Globus pallidus (tissue), 1 donor: ENCODE measurements at regions not wholly inside any gene's neighbourhood (a gene's known extent, or its start where the extent isn't known, plus 50 kb on each side); places are given as distances from the start of the nearest gene placed in this dataset.
"Not testable (repeated sequence)": the region's sequence is repeated elsewhere in the genome, so short reads cannot be mapped to it uniquely, and the experiment has no call there.

Experiments
- DNase-seq: peaks from one replicate; pipeline ENCODE4 v3.0.0-alpha.2; 2015; ENCODE audit warnings: low spot score

DNA sequence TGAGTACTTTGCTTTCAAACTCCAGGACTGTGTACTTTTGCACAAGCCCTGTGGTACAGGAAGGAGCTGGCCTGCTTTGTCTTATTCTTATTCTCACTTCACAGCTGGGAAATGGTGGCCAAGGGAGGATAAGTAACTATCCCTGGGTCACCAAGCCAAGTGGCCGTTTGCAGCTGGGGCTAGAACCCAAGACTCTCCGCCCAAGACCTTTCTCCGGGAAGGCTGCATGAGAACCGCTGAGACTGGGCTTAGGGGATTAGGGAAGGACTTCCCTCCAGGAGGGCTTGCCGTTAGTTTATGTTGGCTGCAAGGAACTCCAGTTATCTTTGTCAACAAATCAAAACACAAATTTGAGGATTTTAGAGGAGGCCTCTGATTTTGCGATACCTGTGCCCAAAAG, 109.5 kb upstream of the ADRA1D start:
- DNase-seq = no peak

DNA sequence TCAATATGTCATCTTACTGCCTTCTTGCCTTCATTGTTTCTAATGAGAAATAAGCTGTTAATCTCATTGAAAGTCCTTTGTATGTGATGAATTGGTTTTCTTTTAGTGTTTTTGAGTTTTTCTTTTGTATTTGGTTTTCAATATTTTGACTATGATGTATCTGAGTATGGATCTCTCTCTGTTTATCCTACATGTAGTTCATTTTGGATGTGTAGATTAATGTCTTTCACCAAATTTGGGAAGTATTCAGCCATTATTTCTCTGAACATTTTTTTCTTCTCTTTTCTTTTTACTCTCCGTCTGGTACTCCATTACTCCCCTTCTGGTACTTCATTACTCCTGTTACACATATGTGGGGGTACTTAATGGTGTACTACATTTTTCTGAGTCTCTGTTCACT, 103.3 kb upstream of the ADRA1D start:
- DNase-seq = no peak

DNA sequence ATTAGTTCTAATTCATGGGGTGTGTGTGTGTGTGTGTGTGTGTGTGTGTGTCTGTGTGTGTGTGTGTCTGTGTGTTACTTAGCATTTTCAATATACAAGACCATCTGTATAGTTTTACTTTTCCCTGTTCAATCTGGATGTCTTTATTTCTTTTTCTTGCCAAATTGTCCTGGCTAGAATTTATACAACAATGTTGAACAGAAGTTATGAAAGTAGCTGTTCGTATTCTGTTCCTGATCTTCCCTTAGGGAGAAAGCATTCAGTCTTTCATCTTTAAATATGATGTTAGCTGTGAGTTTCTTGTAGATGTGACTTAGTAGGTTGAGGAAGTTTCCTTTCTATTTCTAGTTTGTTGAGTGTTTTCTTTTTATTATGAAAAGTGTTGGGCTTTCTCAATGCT, 101.0 kb upstream of the ADRA1D start:
- DNase-seq = no peak

DNA sequence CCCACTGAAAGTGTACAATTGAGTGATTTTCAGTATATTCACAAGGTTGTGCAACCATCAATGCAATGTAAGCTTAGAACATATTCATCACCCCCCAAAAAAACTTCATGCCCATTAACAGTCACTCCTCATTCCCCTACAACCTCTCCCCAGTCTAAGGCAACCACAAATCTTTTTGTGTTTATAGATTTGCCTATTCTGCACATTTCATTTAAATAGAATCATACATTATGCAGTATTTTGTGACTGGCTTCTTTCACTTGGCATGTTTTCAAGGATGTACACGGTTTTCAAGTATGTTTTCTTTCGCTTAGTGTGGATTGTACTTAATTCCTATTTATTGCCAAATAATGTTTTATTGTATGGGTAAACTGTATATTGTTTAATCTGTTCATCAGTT, 95.6 kb upstream of the ADRA1D start:
- no peak for DNase-seq

DNA sequence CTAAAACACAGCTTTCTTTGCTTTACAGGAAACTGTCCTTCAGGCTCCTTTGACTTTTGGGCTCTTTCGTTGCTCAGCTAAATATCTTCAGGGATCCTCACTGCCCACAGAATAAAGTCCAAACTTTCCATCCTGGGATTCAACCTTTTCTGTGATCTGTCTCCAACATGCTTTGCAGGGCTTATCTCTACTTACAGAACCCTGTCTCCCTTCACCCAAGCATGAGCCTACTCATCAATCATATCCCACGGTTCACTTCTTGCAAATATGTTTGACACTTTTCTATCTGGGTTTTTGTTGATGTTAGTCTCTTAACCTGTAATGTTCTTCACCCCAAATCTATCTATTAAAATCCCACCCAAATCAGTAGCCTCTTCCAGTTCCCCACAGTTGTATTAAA, 93.5 kb upstream of the ADRA1D start:
- DNase-seq = no peak

DNA sequence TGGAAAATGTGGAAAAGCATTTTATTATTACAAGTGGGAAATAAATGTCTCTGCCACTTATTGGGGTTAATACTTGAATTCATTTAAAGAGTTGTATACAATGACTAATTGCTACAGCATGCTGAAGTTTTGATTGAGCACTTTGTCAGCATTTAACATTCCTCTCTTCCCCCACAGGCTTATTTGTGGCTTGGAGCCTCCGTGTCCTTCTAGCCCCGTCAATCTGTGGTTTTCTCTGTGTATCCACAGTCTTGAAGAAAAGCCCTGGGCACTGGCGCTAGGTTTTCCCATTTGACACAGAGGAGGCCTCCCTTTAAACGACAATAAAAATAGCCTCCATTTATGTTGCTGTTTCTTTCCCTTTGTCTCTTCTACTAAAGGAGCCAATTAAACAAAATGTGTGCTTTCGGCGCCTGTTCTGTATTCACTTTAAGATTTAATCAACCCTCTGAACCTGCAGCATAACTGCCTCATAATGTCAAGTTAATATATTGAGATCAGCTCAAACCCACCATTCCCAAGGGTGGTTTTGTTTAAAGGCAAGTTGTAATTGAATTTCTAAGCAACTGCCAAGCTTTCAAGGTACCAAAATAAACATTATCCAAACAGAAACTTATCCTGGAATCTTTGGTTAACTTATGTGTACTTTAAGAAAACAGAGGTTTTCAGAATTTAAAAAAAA, 92.9 kb upstream of the ADRA1D start:
- DNase-seq = no peak

DNA sequence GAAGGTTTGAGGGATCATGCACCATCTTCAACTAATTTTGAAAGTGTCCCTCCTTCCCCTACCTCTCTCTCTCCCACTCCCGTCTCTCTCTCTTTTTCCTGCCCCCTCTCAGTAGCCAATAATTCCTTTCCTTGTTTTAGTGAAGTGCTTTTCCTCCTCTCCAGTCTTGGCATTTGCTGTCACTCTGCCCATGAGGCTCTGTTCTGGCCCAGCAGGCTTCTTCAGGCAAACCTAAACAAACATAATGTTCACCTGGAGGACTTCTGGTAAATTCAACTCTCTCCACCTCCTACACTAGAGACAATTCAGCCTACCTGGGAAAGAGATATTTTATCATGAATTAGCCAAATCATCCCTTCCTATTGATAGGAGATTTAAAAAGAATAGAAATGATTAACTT, 86.6 kb upstream of the ADRA1D start:
- no peak for DNase-seq

DNA sequence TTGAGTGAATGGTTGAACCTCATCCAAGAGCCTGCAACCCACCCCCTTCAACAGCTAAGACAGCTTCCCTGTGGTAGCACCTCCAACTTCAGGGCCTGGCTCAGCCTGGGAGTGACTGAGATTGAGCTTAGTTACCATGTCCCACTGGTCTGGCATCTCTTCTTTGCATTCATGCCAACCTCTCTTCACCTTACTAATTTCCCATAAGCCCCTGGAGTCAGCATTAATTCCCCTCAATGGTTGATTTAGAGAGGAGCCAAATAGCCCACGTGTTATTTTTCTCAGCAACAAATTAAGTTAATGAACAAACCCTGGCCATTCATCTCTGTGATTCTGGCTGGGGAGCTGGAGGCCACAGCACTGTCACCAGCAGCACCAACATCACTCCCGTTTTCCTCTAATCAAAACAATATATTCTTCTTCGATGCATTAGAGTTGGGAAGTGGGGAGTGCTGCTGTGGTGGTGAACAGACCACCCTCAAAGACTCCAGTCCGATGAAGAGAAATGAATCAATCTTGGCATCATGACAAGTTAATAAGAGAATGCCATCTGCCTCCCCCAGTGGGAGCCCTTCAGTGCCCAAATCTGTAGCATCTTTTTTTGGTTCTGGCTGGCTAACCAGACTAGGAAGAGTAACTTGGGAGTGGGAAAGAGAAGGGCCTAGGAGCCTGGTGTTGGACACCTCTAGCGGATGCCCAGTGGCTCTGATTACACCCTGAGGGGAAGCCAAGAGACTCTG, 83.2 kb upstream of the ADRA1D start:
- DNase-seq = no peak

DNA sequence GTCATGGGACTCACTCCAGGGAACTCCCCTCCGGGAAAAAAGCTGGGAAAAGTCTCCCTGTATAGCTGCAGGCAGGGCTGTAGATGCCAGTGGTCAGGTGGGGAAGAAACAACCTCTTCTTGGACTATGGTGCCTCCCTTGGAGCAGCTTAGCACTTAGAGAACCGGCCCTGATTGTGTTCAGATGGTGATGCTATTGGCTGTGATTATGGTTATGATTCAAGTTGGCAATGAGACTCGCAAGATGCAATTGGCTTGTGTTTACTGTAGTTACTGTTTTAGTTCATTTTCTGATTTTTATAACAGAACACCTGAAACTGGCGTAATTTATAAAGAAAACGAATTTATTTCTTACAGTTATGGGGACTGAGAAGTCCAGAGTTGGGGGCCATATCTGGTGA, 80.9 kb upstream of the ADRA1D start:
- no peak for DNase-seq

DNA sequence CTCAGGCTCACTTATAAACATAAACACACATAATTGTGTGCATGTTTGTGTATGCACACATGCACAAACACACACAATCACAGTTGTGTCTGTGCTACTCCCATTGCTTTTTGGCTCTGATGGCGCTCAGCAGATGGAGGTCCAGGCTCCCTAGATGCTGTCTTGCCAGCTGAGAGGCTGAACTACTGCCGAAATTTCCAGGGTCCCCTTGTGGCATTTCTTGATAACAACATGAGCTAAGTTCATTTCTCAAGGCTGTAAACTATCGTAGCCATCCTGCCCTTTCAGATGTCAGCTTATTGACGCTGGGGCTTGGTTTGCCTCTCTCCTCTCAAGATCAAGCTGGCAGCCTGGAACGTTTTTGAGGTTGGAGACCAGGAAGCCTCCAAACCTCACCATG, 80.1 kb upstream of the ADRA1D start:
- DNase-seq = no peak

DNA sequence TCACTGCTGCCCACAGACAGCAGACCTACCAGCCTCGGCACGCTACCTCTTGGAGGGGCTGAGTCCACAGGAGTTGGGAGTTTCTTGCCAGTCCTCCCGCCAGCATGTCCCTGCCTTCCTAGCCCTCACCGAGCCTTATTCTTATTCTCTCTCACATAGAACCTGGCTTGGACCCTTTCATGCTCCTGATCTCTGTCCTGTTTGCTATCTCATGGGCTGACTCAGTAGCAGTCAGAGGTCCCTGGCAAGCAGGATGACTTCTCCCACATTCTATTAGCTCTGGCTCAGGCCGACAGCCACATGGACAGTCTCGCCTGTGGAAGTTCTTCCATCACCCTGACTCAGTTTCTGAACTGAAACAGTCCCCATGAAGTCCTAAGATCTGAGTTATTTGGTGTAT, 79.5 kb upstream of the ADRA1D start:
- no peak for DNase-seq

DNA sequence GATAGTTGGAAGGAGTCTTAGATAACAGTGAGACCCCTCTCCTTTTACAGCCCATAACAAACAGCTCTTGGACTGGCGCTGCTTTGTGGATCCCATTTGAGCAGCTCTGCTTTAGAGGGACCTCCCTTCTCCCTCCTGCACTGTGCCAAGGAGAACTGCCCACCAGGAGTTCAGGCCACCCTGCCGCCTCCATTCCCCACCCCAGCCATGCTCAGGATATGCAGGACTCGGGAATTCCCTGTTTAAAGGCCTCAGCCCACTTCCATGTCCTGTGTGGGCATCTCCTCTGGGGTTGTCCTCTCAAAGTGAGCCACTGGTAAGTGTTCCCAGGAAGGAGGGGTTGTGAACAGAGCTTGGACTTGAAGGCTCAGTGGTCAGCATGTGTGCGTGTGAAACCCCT, 78.9 kb upstream of the ADRA1D start:
- DNase-seq = no peak

DNA sequence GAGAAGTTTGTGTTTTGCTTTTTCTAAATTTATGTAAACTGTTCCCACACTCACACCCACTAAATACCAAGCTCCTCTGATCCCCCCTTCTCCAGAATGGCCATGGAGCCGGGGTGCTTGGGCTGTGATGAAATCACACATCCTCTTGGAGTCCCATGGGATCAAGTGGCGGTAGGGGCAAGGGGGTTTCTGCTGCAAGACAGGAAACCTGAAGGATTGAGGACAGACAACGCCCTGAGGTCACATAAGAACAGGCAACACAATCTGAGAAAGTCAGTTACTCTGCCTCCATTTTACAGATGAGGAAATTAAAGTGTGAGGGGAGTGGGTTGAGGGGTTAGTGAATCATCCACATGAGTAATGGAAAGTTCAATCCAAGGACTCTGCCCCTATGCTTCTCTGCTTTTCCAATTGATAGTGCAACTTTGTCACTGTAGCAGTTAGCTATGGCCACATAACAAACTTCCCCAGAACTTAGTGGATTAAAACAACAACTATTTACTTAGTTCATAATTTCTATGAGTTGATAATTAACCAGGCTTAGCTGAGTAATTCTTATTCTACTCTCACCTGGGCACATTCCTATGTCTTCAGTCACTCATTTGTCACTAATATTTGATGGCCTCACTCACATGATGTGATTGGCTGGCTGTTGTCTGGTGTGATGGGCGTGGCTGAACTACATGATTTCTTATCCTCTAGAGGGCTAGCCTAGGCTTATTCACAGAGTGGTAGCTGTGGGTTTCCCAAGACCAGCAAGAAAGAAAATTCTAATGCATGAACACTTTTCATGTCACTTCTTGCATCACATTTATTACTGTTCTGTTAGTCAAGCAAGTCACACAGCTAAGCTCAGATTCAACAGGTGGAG, 77.3 kb upstream of the ADRA1D start:
- no peak for DNase-seq

DNA sequence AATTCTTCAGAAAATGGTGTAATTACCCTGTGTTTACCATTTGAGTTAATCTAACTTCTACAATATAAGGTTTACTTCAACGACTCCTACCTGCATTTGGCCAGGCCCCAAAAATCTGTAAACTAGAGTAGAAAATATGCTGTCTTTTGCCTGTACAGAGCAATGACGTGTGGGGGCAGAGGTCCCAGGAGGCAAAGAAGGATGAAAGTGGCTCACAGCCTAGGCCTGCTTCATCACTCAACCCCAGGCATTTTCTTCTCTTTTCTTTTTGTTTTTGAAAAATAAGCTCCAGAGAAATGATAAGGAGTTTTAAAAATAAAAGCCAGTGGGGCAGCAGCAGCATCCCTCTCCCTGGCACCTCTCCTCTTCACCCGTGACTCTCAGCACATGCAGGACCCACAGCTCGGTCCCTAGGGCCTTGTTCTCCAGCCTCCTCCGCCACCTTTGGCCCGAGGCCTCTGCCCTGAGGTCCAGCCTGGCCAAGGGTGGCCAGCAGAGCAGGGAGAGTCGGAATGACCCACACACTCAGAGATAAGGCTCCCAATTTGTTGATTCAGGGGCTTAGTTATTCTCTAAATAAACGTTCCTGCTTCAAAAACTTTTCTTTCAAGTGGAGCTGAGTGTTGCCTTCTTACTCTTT, 76.6 kb upstream of the ADRA1D start:
- no peak for DNase-seq

DNA sequence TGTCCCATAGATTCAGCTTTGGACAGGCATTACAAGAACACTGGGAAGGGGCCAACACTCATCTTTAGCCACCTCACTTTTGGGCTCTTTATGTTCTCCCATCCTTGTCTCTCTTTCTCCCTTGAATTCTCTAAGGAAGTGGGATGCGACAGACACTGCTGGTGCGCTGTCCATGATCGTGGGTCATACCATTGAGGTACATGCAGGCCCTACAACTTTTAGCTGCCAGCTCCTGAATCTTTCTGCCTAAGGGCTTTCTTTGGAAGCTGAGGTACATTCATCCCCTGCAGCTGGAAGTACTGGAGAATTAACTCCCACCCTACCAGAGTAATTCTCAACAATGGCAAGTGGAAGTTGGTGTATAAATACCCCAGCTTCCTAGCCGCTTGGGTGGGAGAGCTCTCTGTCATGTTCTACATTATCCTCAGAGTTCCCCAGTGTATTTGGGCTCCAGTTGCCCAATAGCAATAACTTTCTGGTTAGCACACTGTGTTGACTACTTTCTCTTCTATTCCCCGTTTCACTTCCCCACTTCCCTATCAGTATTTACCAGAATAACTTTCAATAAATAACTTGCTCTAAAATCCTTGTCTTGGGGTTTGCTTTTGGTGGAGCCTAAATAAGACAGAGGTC, 75.6 kb upstream of the ADRA1D start:
- no peak for DNase-seq

DNA sequence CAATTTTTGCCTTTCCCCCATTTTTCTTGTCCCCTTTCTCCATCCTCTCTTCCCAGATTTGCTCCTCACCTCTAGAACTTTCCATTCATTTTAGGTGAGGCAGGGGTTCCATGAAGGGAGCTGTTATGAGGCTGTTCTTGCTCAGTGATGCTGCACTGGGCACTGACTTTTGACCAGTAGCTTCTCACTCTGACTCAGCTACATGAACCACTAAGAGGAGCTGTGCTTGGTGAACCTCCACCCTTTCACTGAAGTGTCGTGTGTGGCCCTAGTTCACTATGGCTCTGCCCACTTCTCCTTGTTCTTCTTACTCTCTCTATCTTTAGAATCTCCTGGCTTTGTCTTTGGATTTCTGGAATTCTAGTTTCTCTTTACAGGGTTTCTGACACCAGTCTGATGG, 73.4 kb upstream of the ADRA1D start:
- no peak for DNase-seq

DNA sequence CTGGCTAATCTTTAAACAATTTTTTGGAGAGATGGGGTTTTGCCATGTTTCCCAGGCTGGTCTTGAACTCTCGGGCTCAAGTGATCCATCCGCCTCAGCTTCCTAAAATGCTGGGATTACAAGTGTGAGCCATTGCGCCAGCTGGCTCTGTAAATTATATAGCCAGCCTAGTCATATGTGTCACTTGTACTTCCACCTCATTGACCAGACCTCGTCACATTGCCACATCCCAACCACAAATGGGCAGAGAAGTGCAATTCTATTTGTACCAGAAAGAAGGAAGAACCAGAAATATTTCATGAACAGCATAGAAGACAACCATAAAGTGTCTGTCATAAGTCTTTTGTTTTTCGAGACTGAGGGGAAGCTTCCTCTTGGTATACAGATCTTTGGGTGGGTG, 71.2 kb upstream of the ADRA1D start:
- DNase-seq = no peak

DNA sequence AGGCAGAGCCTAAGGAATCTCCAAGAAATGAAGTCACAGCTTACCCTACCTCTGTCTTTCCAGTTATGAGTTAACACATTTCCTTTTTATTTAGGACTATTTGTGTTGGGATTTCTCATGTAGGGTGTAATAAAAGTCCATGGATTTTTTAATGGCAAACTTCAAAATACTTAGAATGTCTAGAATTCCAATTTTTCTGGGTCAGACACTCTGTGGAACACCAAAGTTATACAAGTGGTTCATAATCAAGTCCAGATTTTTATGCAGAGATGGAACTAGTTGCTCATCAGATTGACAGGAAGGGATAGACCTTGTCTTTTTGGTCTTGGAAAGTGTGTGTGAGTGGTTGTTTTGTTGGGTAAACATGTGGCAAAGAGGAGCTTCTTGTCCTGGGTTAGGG, 69.8 kb upstream of the ADRA1D start:
- DNase-seq = no peak

DNA sequence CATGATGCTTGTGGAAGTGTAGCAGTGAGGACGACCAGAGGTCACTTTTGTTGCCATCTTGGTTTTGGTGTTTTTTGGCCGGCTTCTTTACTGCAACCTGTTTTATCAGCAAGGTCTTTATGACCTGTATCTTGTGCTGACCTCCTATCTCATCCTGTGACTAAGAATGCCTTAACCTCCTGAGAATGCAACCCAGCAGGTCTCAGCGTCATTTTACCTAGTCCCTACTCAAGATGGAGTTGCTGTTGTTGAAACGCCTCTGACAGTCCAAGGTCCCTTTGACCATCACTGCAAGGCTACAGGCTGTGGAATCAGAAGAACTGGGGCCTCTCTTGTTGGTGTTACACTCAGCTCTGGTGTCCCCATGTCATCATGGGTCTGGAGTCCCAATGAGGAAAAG, 61.5 kb upstream of the ADRA1D start:
- DNase-seq = not testable (repeated sequence)

DNA sequence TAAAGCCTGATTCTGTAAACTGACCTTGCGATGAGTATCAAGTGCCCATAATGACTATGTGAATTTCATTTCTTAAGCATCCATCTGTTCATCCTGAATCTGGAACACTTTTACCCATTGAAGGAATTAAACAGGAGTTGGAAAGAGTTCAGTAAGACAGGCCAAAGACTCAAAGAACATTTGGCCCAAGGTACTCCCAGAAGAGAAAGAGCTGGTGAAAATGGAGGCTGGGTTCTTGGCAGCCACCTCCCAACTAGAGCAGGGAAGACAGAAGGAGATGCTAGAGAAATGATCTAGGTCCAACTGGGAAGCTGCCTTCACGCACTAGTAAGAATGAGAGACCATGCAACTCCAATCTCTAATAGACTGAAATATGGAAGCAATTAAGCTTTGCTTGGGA, 57.1 kb upstream of the ADRA1D start:
- DNase-seq = no peak

DNA sequence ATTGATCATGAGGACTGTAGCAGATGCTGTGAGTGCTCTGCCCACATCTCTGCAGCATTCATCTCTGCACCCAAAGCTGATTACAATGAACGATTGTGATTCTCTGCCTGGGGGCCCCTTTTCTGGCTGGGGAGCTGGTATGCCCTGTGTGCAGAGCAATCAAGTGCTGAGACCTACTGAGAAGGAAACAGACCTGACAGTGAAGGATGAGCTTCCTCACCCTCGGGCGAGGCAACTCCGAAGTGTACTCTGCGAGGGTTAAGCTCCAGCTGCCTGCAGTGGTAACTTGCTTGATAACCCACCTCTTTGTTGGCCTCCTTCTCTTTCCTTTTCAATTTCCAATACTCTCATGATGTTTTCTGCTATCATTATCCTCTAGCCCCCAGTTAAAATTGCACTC, 56.0 kb upstream of the ADRA1D start:
- DNase-seq = no peak

DNA sequence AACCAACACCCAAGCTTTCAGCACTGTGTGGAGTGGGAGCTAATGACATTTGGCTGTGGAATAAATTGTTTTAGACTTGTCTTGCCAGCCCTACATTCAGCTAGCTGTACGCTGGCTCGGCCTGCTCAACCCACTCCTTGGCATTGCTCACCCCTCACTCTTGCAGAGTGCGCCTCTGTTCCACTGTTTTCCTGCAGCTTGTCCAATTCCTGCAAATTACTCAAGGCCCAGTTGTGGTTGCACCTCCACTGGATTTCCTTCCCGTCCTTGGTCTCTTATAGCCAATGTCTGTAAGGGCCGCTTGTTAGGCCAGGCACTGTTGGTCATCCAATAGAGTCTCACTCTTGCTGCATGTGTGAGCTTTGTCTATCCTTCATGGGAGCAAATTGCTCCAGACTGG, 55.5 kb upstream of the ADRA1D start:
- DNase-seq = peak; percentile 11
